CD4-positive, alpha-beta memory T cell (primary cell): ENCODE measurements at regions not wholly inside any gene's neighbourhood (a gene's known extent, or its start where the extent isn't known, plus 50 kb on each side); places are given as distances from the start of the nearest gene placed in this dataset.
"Not testable (repeated sequence)": the region's sequence is repeated elsewhere in the genome, so short reads cannot be mapped to it uniquely, and the experiment has no call there.

ENCODE experiments used
- CTCF ChIA-PET: fragments of 350-600 bp; sonication (Branson Sonifier 250); formaldehyde crosslinking; loops from one replicate; lab custom pipeline; 2021; ENCODE audit warnings: inconsistent platforms; ENCODE audit not compliant: partially characterized antibody; lab: Charles Lee
- POLR2A ChIA-PET: fragments of 350-600 bp; sonication (Branson Sonifier 250); formaldehyde crosslinking; loops from one replicate; lab custom pipeline; 2021; ENCODE audit not compliant: partially characterized antibody; lab: Charles Lee
- DNase-seq, 5 donors: peaks; one replicate each; pipeline versions ENCODE4 v3.0.0 to v3.0.0-alpha.2; 2020 to 2022; ENCODE audit warnings: mixed read lengths in 1 of 5
- H3K27ac ChIP-seq: one replicate; pipeline ENCODE4 v1.7.0; 2013; ENCODE audit warnings: low read depth, low read length
- H3K27me3 ChIP-seq: 2 replicates; pipeline ENCODE4 v1.7.0; 2013; ENCODE audit warnings: mild to moderate bottlenecking, low read length, moderate library complexity; ENCODE audit not compliant: insufficient read depth
- H3K36me3 ChIP-seq: 2 replicates; pipeline ENCODE4 v1.7.0; 2013; ENCODE audit warnings: mild to moderate bottlenecking, low read length, moderate library complexity; ENCODE audit not compliant: insufficient read depth
- H3K4me1 ChIP-seq: 2 replicates; pipeline ENCODE4 v1.7.0; 2013; ENCODE audit warnings: mild to moderate bottlenecking, low read length, moderate library complexity; ENCODE audit not compliant: insufficient read depth
- H3K4me3 ChIP-seq, 2 donors: one replicate each; pipeline ENCODE4 v1.7.0; 2013; ENCODE audit warnings: low read length in 2 of 2, mild to moderate bottlenecking in 1 of 2
- H3K9me3 ChIP-seq, 2 donors: one replicate each; pipeline ENCODE4 v1.7.0; 2013; ENCODE audit warnings: low read length in 2 of 2, control low read depth in 1 of 2; ENCODE audit not compliant: control insufficient read depth in 1 of 2
- H3K27ac Mint-ChIP-seq, 7 donors: one replicate each; pipeline ENCODE4 v1.8.0; 2020 to 2021; ENCODE audit warnings: mixed read lengths in 7 of 7, mild to moderate bottlenecking in 6 of 7, inconsistent platforms in 3 of 7, moderate library complexity in 3 of 7
- H3K27me3 Mint-ChIP-seq, 2 donors: one replicate each; pipeline ENCODE4 v1.8.0; 2020 to 2021; ENCODE audit warnings: mixed read lengths in 2 of 2
- H3K36me3 Mint-ChIP-seq, 2 donors: one replicate each; pipeline ENCODE4 v1.8.0; 2020 to 2021; ENCODE audit warnings: mixed read lengths in 2 of 2, inconsistent platforms in 1 of 2, mild to moderate bottlenecking in 1 of 2
- H3K4me1 Mint-ChIP-seq, 4 donors: one replicate each; pipeline ENCODE4 v1.8.0; 2020 to 2021; ENCODE audit warnings: mixed read lengths in 4 of 4, mild to moderate bottlenecking in 1 of 4
- H3K4me3 Mint-ChIP-seq, 8 donors: one replicate each; pipeline ENCODE4 v1.8.0; 2020 to 2021; ENCODE audit warnings: mixed read lengths in 8 of 8, mild to moderate bottlenecking in 7 of 8, moderate library complexity in 6 of 8, inconsistent platforms in 3 of 8
- H3K9me3 Mint-ChIP-seq, 8 donors: one replicate each; pipeline ENCODE4 v1.8.0; 2020 to 2021; ENCODE audit warnings: mixed read lengths in 8 of 8, mild to moderate bottlenecking in 5 of 8, inconsistent platforms in 3 of 8, moderate library complexity in 1 of 8
- intact Hi-C: fragments of 100-400 bp; cut with micrococcal nuclease; formaldehyde crosslinking; loops from one replicate; pipeline ENCODE4 v1.15.1; 2023

GRCh38 chr18:4547126-4547525 is 92.0 kb upstream of the DLGAP1 start:
- Mint-ChIP-seq H3K4me1 (no peaks in the 10 kb centered on the region), H3K27me3 (no peaks in the 10 kb centered on the region), H3K27ac (no peak overlapping the region), H3K9me3 (peaks cover 0 to 9% (median 4%) of the 10 kb centered on the region in 8 donors), H3K4me3 (no peak overlapping the region), H3K36me3 (no peaks in the 10 kb centered on the region)
- no peak overlapping the region for H3K27ac ChIP-seq
- CTCF ChIA-PET, result no interaction called here
- intact Hi-C loops, result no loop called here
- H3K27me3 ChIP-seq, result no peaks in the 10 kb centered on the region
- H3K4me1 ChIP-seq, result no peaks in the 10 kb centered on the region
- no peaks in the 10 kb centered on the region for H3K36me3 ChIP-seq
- POLR2A ChIA-PET, result no interaction called here
- no peak for DNase-seq
- no peaks in the 10 kb centered on the region for H3K9me3 ChIP-seq
- H3K4me3 ChIP-seq, result no peak overlapping the region

GRCh38 chr18:4544142-4544541 is 89.0 kb upstream of the DLGAP1 start:
- Mint-ChIP-seq H3K4me3 (no peak overlapping the region), H3K9me3 (peaks cover under 1 to 8% (median 3%) of the 10 kb centered on the region in 8 donors), H3K4me1 (no peaks in the 10 kb centered on the region), H3K27me3 (no peaks in the 10 kb centered on the region), H3K27ac (no peak overlapping the region), H3K36me3 (no peaks in the 10 kb centered on the region)
- Histone ChIP-seq H3K27me3 (no peaks in the 10 kb centered on the region), H3K36me3 (no peaks in the 10 kb centered on the region), H3K9me3 (no peaks in the 10 kb centered on the region), H3K4me1 (no peaks in the 10 kb centered on the region), H3K4me3 (no peak overlapping the region), H3K27ac (no peak overlapping the region)
- ChIA-PET POLR2A (no interaction called here), CTCF (no interaction called here)
- intact Hi-C loops, result no loop called here
- DNase-seq, result no peak

GRCh38 chr18:4543711-4544110 is 88.6 kb upstream of the DLGAP1 start:
- intact Hi-C loops, result no loop called here
- no peaks in the 10 kb centered on the region for H3K27me3 Mint-ChIP-seq
- DNase-seq, result no peak
- Histone ChIP-seq H3K27me3 (no peaks in the 10 kb centered on the region), H3K27ac (no peak overlapping the region), H3K4me1 (no peaks in the 10 kb centered on the region), H3K9me3 (no peaks in the 10 kb centered on the region), H3K36me3 (no peaks in the 10 kb centered on the region), H3K4me3 (no peak overlapping the region)
- H3K36me3 Mint-ChIP-seq, result no peaks in the 10 kb centered on the region
- ChIA-PET CTCF (no interaction called here), POLR2A (no interaction called here)
- H3K9me3 Mint-ChIP-seq, result peaks cover 2 to 13% (median 5%) of the 10 kb centered on the region in 8 donors
- no peaks in the 10 kb centered on the region for H3K4me1 Mint-ChIP-seq
- H3K27ac Mint-ChIP-seq, result no peak overlapping the region
- H3K4me3 Mint-ChIP-seq, result no peak overlapping the region

- H3K4me1 ChIP-seq, result no peaks in the 10 kb centered on the region
- no peak for DNase-seq
- H3K27ac ChIP-seq, result no peak overlapping the region
- ChIA-PET CTCF (no interaction called here), POLR2A (no interaction called here)
- H3K4me3 Mint-ChIP-seq, result no peak overlapping the region
- no peaks in the 10 kb centered on the region for H3K4me1 Mint-ChIP-seq
- H3K27ac Mint-ChIP-seq, result no peak overlapping the region
- no peaks in the 10 kb centered on the region for H3K36me3 Mint-ChIP-seq
- H3K27me3 Mint-ChIP-seq, result no peaks in the 10 kb centered on the region
- H3K36me3 ChIP-seq, result no peaks in the 10 kb centered on the region
- no peak overlapping the region for H3K4me3 ChIP-seq
- intact Hi-C loops, result no loop called here
- H3K27me3 ChIP-seq, result no peaks in the 10 kb centered on the region
- H3K9me3 Mint-ChIP-seq, result peaks cover 8 to 30% (median 13%) of the 10 kb centered on the region in 8 donors
- no peaks in the 10 kb centered on the region for H3K9me3 ChIP-seq
These were observed 86.5 kb upstream of the DLGAP1 start for GRCh38 chr18:4541588-4541987.

- Mint-ChIP-seq H3K27ac (no peak overlapping the region), H3K36me3 (peaks cover 2 to 5% of the 10 kb centered on the region in 2 donors), H3K4me3 (no peak overlapping the region), H3K9me3 (peaks cover 15 to 45% (median 30%) of the 10 kb centered on the region in 8 donors), H3K27me3 (no peaks in the 10 kb centered on the region), H3K4me1 (no peaks in the 10 kb centered on the region)
- no peak for DNase-seq
- ChIA-PET CTCF (no interaction called here), POLR2A (no interaction called here)
- Histone ChIP-seq H3K27ac (no peak overlapping the region), H3K27me3 (no peaks in the 10 kb centered on the region), H3K36me3 (no peaks in the 10 kb centered on the region), H3K4me1 (no peaks in the 10 kb centered on the region), H3K9me3 (no peaks in the 10 kb centered on the region), H3K4me3 (no peak overlapping the region)
- intact Hi-C loops, result no loop called here
These were observed 81.3 kb upstream of the DLGAP1 start for GRCh38 chr18:4536447-4536846.

GRCh38 chr18:4528405-4528804 is 73.3 kb upstream of the DLGAP1 start:
- no peaks in the 10 kb centered on the region for H3K27me3 Mint-ChIP-seq
- H3K36me3 Mint-ChIP-seq, result peaks cover 2 to 3% of the 10 kb centered on the region in 2 donors
- Histone ChIP-seq H3K9me3 (no peaks in the 10 kb centered on the region), H3K36me3 (no peaks in the 10 kb centered on the region), H3K4me1 (no peaks in the 10 kb centered on the region), H3K27ac (no peak overlapping the region), H3K27me3 (no peaks in the 10 kb centered on the region), H3K4me3 (no peak overlapping the region)
- DNase-seq, result no peak
- peaks cover 10 to 40% (median 22%) of the 10 kb centered on the region in 8 donors for H3K9me3 Mint-ChIP-seq
- intact Hi-C loops, result no loop called here
- H3K4me1 Mint-ChIP-seq, result no peaks in the 10 kb centered on the region
- H3K27ac Mint-ChIP-seq, result no peak overlapping the region
- CTCF ChIA-PET, result no interaction called here
- POLR2A ChIA-PET, result no interaction called here
- H3K4me3 Mint-ChIP-seq, result no peak overlapping the region

GRCh38 chr18:4527826-4528225 is 72.7 kb upstream of the DLGAP1 start:
- H3K27me3 Mint-ChIP-seq, H3K4me3 ChIP-seq, H3K27me3 ChIP-seq, DNase-seq, H3K4me3 Mint-ChIP-seq, H3K36me3 ChIP-seq, intact Hi-C loops, H3K36me3 Mint-ChIP-seq, H3K4me1 Mint-ChIP-seq, H3K4me1 ChIP-seq, H3K9me3 ChIP-seq, H3K27ac ChIP-seq, POLR2A ChIA-PET, CTCF ChIA-PET, H3K27ac Mint-ChIP-seq: not testable (repeated sequence)
- H3K9me3 Mint-ChIP-seq, result peaks cover 7 to 40% (median 18%) of the 10 kb centered on the region in 8 donors

- Histone ChIP-seq H3K27me3 (no peaks in the 10 kb centered on the region), H3K4me3 (no peak overlapping the region), H3K4me1 (no peaks in the 10 kb centered on the region), H3K9me3 (no peaks in the 10 kb centered on the region), H3K36me3 (no peaks in the 10 kb centered on the region), H3K27ac (no peak overlapping the region)
- ChIA-PET CTCF (no interaction called here), POLR2A (no interaction called here)
- Mint-ChIP-seq H3K36me3 (no peaks in the 10 kb centered on the region), H3K27me3 (no peaks in the 10 kb centered on the region), H3K9me3 (peaks cover 0 to 27% (median 13%) of the 10 kb centered on the region in 8 donors), H3K4me3 (no peak overlapping the region), H3K4me1 (no peaks in the 10 kb centered on the region), H3K27ac (no peak overlapping the region)
- no peak for DNase-seq
- intact Hi-C loops, result no loop called here
These were observed 69.0 kb upstream of the DLGAP1 start for GRCh38 chr18:4524096-4524495.
